Psoas muscle (tissue), 7 donors: ENCODE measurements at regions not wholly inside any gene's neighbourhood (a gene's known extent, or its start where the extent isn't known, plus 50 kb on each side); places are given as distances from the start of the nearest gene placed in this dataset.

ENCODE experiments used
- ATAC-seq, 4 donors: fragments of 200-7000 bp; cut with Tn5 transposase; one replicate each; pipeline ENCODE4 v1.9.1; 2020; ENCODE audit warnings: moderate library complexity in 3 of 4, mild to moderate bottlenecking in 2 of 4
- DNase-seq, 2 donors: peaks; one replicate each; pipeline ENCODE4 v3.0.0-alpha.2; 2020
- H3K27ac ChIP-seq: fragments of 200-600 bp; one replicate; pipeline ENCODE4 v1.8.0; 2022
- H3K27me3 ChIP-seq, 3 donors: fragments of 200-600 bp in 1 of 3; one replicate each; pipeline versions ENCODE4 v1.6.1 to v1.8.0; 2013 to 2022; ENCODE audit warnings: low read length in 2 of 3, mild to moderate bottlenecking in 2 of 3, moderate library complexity in 1 of 3; ENCODE audit not compliant: insufficient read depth in 3 of 3
- H3K36me3 ChIP-seq, 2 donors: fragments of 200-600 bp in 1 of 2; one replicate each; pipeline versions ENCODE4 v1.6.1 to v1.8.0; 2013 to 2022; ENCODE audit warnings: low read depth in 1 of 2, mild to moderate bottlenecking in 1 of 2, moderate library complexity in 1 of 2; ENCODE audit not compliant: insufficient read depth in 1 of 2
- H3K4me1 ChIP-seq: fragments of 200-600 bp; one replicate; pipeline ENCODE4 v1.8.0; 2022
- H3K4me3 ChIP-seq: fragments of 200-600 bp; one replicate; pipeline ENCODE4 v1.8.0; 2022; ENCODE audit warnings: mild to moderate bottlenecking
- H3K9me3 ChIP-seq: fragments of 200-600 bp; one replicate; pipeline ENCODE4 v1.8.0; 2022
- CTCF ChIP-seq: fragments of 200-600 bp; IDR thresholded peaks from one replicate; pipeline ENCODE4 v1.8.0; 2022; ENCODE audit warnings: antibody characterized with exemption
- WGBS, 3 donors: extraction: QIAGEN DNeasy Blood & Tissue Kit; methylation state at CpG; one replicate each; pipeline versions ENCODE4 v1.1.6 to v1.1.7; 2013; 5-methylcytosine and 5-hydroxymethylcytosine counted together
- intact Hi-C, 2 donors: fragments of 100-400 bp; cut with DNase I; formaldehyde crosslinking; loops; one replicate each; pipeline versions ENCODE4 v1.11.0 to v1.14.2; 2022
- donor health status: healthy with polysubstance abuse.
- donor health status: DM: no; HTN: no; CAD: no; lungs with moderate emphysema.
- donor health status: Bipolar disorder and iron deficiency.
- donor health status: healthy.
- donor health status: DM: yes; HTN: yes; CAD: no.
- donor health status: DM: no; HTN: no; CAD: no.
- donor health status: DM: yes; HTN: yes; CAD: no.

- Histone ChIP-seq H3K36me3 (no peaks in the 10 kb centered on the region), H3K9me3 (no peaks in the 10 kb centered on the region), H3K27ac (no peak overlapping the region), H3K4me3 (no peak overlapping the region), H3K4me1 (no peaks in the 10 kb centered on the region), H3K27me3 (no peaks in the 10 kb centered on the region)
- intact Hi-C loops: no loop called here
- no peak for ATAC-seq
- no peak for DNase-seq
- TF ChIP-seq CTCF: no peak
- 88 to 96% (median 95%) methylated on average over 6 of the region's 6 CpGs for WGBS, 3 donors
Measured at GRCh38 chr4:136687118-136687517, 845.2 kb downstream of the PCDH18 start.

- Histone ChIP-seq H3K9me3 (no peaks in the 10 kb centered on the region), H3K36me3 (no peaks in the 10 kb centered on the region), H3K4me3 (no peak overlapping the region), H3K4me1 (no peaks in the 10 kb centered on the region), H3K27me3 (no peaks in the 10 kb centered on the region), H3K27ac (no peak overlapping the region)
- ATAC-seq: no peak
- intact Hi-C loops: no loop called here
- WGBS, 3 donors: 56 to 66% (median 59%) methylated on average over 1 of the region's 1 CpG
- no peak for TF ChIP-seq CTCF
- no peak for DNase-seq
Measured at GRCh38 chr4:136680761-136681160, 851.5 kb downstream of the PCDH18 start.

GRCh38 chr4:136680271-136680670 is 852.0 kb downstream of the PCDH18 start:
- no peaks in the 10 kb centered on the region for H3K4me1 ChIP-seq
- DNase-seq (no peak), ATAC-seq (no peak)
- no peaks in the 10 kb centered on the region for H3K36me3 ChIP-seq
- no peaks in the 10 kb centered on the region for H3K27me3 ChIP-seq
- H3K9me3 ChIP-seq: no peaks in the 10 kb centered on the region
- intact Hi-C loops: no loop called here
- no peak overlapping the region for H3K4me3 ChIP-seq
- no peak for TF ChIP-seq CTCF
- no peak overlapping the region for H3K27ac ChIP-seq
- 42 to 67% (median 58%) methylated on average over 1 of the region's 1 CpG for WGBS, 3 donors

- ATAC-seq (no peak), DNase-seq (no peak)
- Histone ChIP-seq H3K36me3 (no peaks in the 10 kb centered on the region), H3K9me3 (no peaks in the 10 kb centered on the region), H3K4me3 (no peak overlapping the region), H3K4me1 (no peaks in the 10 kb centered on the region), H3K27ac (no peak overlapping the region), H3K27me3 (no peaks in the 10 kb centered on the region)
- WGBS, 3 donors: 70 to 80% (median 76%) methylated on average over 2 of the region's 2 CpGs
- intact Hi-C loops: no loop called here
- TF ChIP-seq CTCF: no peak
Measured at GRCh38 chr4:136670265-136670664, 862.0 kb downstream of the PCDH18 start.

GRCh38 chr4:136664988-136665387 is 867.3 kb downstream of the PCDH18 start:
- Histone ChIP-seq H3K9me3 (peaks cover 4% of the 10 kb centered on the region), H3K27ac (no peak overlapping the region), H3K4me1 (no peaks in the 10 kb centered on the region), H3K36me3 (no peaks in the 10 kb centered on the region), H3K4me3 (no peak overlapping the region), H3K27me3 (no peaks in the 10 kb centered on the region)
- intact Hi-C loops: no loop called here
- ATAC-seq: no peak
- TF ChIP-seq CTCF: no peak
- 72 to 85% (median 77%) methylated on average over 1 of the region's 1 CpG for WGBS, 3 donors
- DNase-seq: no peak
